HG03442 (cell line): ENCODE measurements at regions not wholly inside any gene's neighbourhood (a gene's known extent, or its start where the extent isn't known, plus 50 kb on each side); places are given as distances from the start of the nearest gene placed in this dataset.

Source experiments
- ATAC-seq: cut with Tn5 transposase; IDR thresholded peaks from one replicate; pipeline ENCODE4 v1.9.1; 2021; ENCODE audit warnings: mild to moderate bottlenecking, moderate library complexity; ENCODE audit not compliant: unreplicated experiment

GRCh38 chr4:125679989-125680388 is 365.2 kb downstream of the FAT4 start:
- no peak for ATAC-seq

- no peak for ATAC-seq
Measured at GRCh38 chr4:125681240-125681639, 366.5 kb downstream of the FAT4 start.

GRCh38 chr4:125682730-125683129 is 368.0 kb downstream of the FAT4 start:
- ATAC-seq = no peak

GRCh38 chr4:125688841-125689240 is 374.1 kb downstream of the FAT4 start:
- no peak for ATAC-seq

GRCh38 chr4:125689805-125690204 is 375.1 kb downstream of the FAT4 start:
- ATAC-seq = no peak

GRCh38 chr4:125693228-125693627 is 378.5 kb downstream of the FAT4 start:
- no peak for ATAC-seq

GRCh38 chr4:125702406-125702805 is 387.7 kb downstream of the FAT4 start:
- ATAC-seq = no peak

- ATAC-seq = no peak
Measured at GRCh38 chr4:125703443-125703842, 388.7 kb downstream of the FAT4 start.

GRCh38 chr4:125704726-125705125 is 390.0 kb downstream of the FAT4 start:
- ATAC-seq = no peak

- ATAC-seq = no peak
Measured at GRCh38 chr4:125705681-125706080, 390.9 kb downstream of the FAT4 start.

GRCh38 chr4:125707397-125707796 is 392.6 kb downstream of the FAT4 start:
- no peak for ATAC-seq

GRCh38 chr4:125710766-125711165 is 396.0 kb downstream of the FAT4 start:
- ATAC-seq = no peak

- no peak for ATAC-seq
Measured at GRCh38 chr4:125714049-125714448, 399.3 kb downstream of the FAT4 start.

GRCh38 chr4:125714845-125715244 is 400.1 kb downstream of the FAT4 start:
- no peak for ATAC-seq

GRCh38 chr4:125719987-125720386 is 405.2 kb downstream of the FAT4 start:
- no peak for ATAC-seq

- ATAC-seq = no peak
Measured at GRCh38 chr4:125722009-125722408, 407.3 kb downstream of the FAT4 start.

- ATAC-seq = no peak
Measured at GRCh38 chr4:125725957-125726525, 411.3 kb downstream of the FAT4 start.

GRCh38 chr4:125727931-125728330 is 413.2 kb downstream of the FAT4 start:
- no peak for ATAC-seq

GRCh38 chr4:125728568-125728967 is 413.8 kb downstream of the FAT4 start:
- ATAC-seq = no peak

GRCh38 chr4:125729171-125729570 is 414.4 kb downstream of the FAT4 start:
- no peak for ATAC-seq

- no peak for ATAC-seq
Measured at GRCh38 chr4:125732632-125733031, 417.9 kb downstream of the FAT4 start.

GRCh38 chr4:125734504-125734903 is 419.7 kb downstream of the FAT4 start:
- ATAC-seq = no peak

- ATAC-seq = no peak
Measured at GRCh38 chr4:125735102-125735501, 420.3 kb downstream of the FAT4 start.
